CD4-positive, alpha-beta T cell treated with Interleukin-21 for 1 hour (primary cell): ENCODE measurements at regions not wholly inside any gene's neighbourhood (a gene's known extent, or its start where the extent isn't known, plus 50 kb on each side); places are given as distances from the start of the nearest gene placed in this dataset.
"Not testable (repeated sequence)": the region's sequence is repeated elsewhere in the genome, so short reads cannot be mapped to it uniquely, and the experiment has no call there.

Experiments
- DNase-seq: peaks from one replicate; pipeline ENCODE4 v3.0.0-alpha.2; 2020

DNA sequence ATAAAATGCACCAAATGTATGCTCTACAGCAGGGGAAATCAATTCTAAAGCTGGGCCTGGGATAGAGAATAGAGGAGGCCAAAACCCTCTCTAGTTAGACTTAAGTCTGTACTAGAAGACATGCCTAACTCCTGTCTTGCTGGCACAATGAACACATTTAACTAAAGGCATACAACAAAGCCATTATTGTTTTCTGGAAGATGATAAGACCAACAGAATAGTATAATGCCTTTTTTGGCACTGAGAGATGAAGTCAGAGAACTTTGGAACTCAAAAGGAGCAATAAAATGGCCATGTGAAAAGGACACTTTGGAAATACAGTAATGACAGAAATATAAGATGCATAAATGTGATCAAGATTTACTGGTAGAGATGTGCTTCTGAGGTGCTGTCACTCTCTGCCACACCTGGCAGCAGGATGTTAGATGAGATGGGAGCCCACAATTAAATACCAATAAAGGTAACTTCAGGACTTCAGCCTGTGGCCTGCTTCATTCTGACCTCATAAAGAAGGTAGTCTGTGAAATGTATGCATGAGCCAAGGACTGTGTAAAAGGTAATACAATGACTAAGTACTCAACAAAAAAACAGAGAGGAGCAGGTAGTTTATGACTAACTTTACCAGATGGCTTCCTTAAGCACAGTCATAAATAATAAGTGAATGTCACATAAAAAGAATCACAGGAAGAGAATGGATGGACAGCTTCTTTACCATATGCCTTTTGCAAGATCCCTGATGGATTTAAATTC is 333.4 kb downstream of the BCKDHB start:
- no peak for DNase-seq

DNA sequence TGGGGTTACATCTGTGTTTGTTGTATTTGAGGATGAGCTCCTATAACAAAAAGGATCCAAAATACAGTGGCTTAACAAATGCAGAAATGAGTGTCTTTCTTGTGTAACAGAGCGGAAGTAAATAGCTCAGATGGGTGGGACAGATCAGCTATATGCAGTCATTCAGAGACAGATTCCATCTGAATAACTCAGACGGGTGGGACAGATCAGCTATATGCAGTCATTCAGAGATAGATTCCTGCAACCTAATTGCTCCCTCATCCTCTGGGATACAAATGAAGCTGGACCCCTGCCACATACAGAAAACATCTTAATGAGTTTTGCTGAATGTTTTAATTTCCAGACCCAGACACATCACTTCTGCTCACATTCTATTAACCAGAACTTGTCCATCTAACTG is 332.3 kb downstream of the BCKDHB start:
- no peak for DNase-seq

DNA sequence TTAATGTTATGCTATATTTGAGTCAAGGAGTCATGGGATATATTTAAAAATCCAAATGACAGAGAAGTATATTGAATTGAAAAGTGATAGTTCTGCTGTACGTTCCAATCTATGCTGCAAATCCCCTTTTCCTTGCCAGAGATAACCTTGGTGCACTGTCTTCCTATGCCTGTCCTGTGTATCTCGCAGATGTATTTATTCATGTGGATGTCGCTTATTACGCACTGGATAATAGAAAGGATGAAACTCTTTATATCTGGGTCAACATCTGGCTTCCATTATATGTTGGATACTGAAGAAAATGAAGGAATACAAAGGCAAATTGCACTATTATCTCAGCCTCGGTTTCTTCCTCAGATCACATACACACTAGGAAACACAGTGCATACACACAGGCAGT is 331.3 kb downstream of the BCKDHB start:
- no peak for DNase-seq

DNA sequence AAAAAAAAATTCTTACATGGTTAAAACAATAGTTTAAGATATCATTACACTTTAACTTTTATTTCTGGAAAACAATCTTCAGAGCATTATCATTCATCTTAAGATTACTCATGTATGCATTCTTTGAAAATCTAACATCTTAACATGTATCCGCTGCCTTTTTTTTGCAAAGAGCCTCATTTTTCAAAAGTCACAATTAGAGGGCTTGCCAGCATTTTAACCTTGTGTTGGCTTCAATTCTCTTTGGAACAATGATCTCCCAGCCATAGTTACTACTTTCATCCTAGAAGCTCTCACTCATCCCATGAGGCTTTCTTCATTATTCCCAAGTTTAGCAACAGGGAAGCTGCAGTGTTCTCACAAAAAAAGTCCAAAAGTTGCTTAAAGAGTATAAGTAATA is 330.8 kb downstream of the BCKDHB start:
- no peak for DNase-seq

DNA sequence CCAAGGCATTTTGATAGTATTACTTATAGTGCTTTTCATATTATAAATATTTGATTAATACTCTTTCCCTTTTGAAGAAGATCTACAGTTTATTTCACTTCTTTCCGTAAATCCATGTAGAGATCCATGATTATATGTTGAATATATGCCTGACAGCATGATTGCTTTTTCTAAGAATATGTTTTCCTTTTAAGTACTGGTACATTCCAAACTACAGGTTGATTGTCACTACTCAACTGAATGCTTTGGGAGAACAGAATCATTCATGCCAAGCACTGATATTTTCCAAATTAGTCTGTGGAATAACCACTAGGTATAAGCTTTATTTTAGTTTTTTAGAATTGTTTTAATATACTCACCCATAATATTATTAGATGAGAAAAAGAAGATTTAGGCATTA is 330.2 kb downstream of the BCKDHB start:
- DNase-seq = no peak

DNA sequence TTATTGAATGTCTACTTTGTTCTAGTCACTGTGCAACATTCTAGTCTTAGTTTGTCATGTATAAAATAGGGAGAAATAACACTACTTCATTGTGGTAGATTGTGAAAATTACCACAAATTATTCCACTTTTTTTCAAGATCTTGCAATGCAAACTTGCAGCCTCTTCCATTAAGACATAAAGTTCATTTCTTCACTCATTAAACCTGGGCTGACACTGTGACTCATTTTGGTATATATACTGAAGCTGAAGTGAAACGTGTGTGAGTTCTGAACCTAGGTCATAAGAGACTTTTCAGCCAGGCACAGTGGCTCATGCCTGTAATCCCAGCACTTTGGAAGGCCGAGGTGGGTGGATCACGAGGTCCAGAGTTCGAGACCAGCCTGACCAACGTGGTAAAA is 329.0 kb downstream of the BCKDHB start:
- no peak for DNase-seq

DNA sequence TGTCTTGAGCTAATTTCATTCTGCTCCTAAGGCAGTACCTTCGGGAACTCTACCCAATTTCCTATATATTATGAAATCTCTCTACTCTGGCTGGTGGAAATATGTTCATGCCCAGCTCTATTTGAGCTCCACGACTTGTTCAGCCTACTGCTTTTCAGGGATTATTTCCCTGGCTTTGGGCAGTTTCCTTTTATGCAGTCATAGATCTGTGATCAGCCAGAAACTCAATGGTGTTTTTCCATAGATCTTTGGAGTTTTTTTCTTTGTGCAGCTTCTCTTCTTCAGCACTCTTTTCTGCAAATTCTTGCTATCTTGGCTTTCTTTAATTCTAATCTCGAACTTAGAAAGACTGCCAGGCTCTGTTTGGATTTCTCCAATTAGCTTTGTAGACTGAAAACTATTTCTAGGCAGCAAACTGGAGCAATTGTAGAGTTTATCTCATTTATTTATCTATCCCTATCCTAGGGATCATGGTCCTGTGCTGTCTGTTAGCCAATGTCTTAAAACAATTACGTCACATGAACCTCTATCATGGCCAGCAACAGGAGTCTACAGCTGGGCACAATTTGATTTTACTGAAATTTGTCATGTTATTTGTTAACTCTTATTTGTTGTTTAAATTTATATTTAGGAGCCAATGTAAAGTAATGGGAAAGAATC is 328.4 kb downstream of the BCKDHB start:
- no peak for DNase-seq

DNA sequence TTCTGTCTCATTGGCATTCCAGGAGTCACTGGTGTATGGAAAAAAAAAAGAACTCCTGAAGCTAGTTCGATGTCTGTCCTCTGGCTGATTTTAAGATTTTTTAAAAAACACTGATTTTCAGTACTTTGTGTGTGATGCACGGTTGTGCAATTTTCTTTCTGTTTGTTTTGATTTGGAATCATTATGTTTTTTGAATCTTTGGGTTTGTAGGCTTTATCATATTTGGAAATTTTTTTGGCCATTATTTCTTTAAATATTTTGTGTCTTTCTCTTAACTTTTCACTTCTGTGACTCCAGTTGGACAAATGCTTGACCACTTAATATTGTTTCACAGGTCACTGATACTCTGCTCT is 327.2 kb downstream of the BCKDHB start:
- DNase-seq = no peak

DNA sequence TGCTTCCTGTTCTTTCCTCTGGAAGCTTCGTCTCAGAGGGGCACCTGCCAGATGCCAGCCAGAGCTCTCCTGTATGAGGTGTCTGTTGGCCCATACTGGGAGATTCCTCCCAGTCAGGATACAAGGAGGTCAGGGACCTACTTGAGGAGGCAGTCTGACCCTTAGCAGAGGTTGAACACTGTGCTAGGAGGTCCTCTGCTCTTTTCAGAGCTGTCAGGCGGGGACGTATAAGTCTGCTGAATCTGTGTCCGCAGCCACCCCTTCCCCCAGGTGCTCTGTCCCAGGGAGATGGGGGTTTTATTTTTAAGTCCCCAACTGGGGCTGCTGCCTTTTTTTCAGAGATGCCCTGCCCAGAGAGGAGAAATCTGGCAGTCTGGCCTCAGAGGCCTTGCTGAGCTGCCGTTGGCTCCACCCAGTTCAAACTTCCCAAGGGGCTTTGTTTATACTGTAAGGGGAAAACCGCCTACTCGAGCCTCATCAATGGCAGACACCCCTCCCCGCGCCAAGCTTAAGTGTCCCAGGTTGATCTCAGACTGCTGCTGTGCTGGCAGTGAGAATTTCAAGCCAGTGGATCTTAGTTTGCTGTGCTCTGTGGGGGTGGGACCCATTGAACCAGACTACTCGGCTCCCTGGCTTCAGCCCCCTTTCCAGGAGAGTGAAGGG is 326.7 kb downstream of the BCKDHB start:
- no peak for DNase-seq

DNA sequence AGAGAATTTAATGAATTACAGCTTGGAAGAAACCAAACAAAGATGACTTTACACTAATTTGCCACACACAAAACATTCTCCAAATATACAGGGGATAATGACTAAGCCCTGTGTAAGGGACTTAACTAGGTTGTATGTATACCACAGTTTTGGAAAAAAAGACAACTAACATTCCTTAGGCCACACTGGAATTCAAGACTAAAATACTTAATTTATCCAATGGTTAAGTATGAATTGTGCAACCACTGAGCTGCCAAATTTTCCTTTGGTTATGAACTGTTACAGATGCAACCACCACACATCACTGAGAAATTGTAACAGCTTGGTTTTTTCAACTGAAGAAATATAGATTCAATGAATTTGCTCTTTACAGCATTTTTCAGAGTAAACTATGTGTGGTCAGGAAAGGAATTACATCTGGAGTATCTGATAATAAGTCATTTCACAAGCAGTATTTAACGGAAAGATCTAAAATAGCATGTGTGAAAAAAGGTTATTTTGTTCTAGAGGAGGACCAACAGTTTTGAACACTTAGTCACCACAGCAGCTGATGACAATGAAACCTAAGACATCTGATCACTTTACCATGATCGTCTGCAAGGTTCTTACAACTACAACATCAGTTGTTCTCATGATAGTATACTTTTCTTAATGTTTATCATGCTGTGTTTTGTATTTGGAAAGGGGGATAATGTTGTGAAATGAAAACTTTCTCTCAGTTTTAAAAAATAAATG is 318.8 kb downstream of the BCKDHB start:
- no peak for DNase-seq

DNA sequence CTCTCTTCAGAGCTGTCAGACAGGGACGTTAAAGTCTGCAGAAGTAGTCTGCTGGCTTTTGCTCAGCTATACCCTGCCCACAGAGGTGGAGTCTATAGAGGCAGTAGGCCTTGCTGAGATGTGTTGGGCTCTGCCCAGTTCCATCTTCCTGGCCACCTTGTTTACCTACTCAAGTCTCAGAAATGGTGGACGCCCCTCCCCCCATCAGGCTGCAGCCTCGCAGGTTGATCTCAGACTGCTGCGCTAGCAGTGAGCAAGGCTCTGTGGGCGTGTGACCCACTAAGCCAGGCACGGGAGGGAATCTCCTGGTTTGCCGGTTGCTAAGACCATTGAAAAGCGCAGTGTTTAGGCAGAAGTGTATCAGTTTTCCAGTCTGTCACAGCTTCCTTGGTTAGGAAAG is 305.0 kb downstream of the BCKDHB start:
- no peak for DNase-seq

DNA sequence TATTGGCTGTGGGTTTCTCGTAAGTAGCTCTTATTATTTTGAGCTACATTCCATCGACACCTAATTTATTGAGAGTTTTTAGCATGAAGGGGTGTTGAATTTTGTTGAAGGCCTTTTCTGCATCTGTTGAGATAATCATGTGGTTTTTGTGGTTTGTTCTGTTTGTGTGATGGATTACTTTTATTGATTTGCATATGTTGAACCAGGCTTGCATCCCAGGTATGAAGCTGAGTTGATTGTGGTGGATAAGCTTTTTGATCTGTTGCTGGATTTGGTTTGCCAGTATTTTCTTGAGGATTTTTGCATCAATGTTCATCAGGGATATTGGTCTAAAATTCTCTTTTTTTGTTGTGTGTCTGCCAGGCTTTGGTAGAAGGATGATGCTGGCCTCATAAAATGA is 301.5 kb downstream of the BCKDHB start:
- DNase-seq = not testable (repeated sequence)

DNA sequence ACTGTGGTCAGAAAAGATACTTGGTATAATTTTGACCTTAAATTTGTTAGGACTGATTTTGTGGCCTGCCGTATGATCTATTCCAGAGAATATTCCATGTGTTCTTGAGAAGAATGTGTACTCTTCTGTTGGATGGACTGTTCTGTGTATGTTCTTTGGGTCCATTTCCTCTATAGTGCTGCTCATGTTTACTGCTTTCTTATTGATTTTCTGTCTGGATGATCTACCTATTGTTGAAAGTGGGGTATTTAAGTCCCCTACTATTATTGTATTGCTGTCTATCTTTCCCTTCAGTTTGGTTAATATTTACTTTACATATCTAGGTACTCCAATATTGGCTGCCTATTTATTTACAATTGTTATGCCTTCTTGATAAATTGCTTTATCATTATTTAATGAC is 298.4 kb downstream of the BCKDHB start:
- DNase-seq = no peak

DNA sequence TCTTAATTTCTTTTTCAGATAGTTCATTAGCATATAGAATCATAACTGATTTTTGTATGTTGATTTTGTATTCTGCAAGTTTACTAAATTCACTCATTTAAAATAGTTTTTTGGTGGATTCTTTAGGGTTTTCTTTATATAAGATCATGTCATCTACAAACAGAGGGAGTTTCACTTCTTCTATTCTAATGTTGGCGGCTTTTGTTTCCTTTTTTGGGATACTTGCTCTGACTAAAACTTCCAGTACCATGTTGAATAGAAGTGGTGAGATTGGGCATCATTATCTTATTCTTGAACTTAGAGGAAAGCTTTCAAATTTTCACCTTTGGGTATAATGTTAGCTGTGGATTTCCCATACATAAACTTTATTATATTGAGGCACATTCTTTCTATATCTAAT is 296.9 kb downstream of the BCKDHB start:
- DNase-seq = no peak

DNA sequence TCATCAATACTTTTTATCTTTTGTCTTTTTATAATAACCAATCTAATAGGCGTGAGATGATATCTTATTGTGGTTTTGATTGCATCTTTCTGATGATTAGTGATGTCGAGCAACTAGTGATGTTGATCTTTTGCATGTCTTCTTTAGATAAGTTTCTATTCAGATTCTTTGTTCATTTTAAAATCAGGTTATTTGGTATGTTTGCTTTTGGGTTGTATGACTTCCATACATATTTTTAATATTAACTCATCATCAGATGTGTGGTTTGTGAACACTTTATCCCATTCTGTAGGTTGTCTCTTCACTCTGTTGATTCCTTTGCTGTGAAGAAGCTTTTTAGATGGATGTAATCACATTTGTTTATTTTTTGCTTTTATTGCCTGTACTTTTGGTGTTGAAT is 295.8 kb downstream of the BCKDHB start:
- DNase-seq = no peak
